Parathyroid adenoma (tissue), 2 donors: ENCODE measurements at regions not wholly inside any gene's neighbourhood (a gene's known extent, or its start where the extent isn't known, plus 50 kb on each side); places are given as distances from the start of the nearest gene placed in this dataset.

Experiments used
- H2AFZ ChIP-seq: fragments of 300-600 bp; sonication (generic); one replicate; pipeline ENCODE4 v1.7.0; 2017; ENCODE audit warnings: antibody characterized with exemption, mild to moderate bottlenecking
- H3K27ac ChIP-seq: fragments of 300-600 bp; sonication (generic); one replicate; pipeline ENCODE4 v1.7.0; 2017
- H3K27me3 ChIP-seq: fragments of 300-600 bp; sonication (generic); one replicate; pipeline ENCODE4 v1.7.0; 2017; ENCODE audit warnings: low read length; ENCODE audit not compliant: control insufficient read depth, insufficient read depth
- H3K36me3 ChIP-seq: fragments of 300-600 bp; sonication (generic); one replicate; pipeline ENCODE4 v1.7.0; 2017; ENCODE audit warnings: low read length; ENCODE audit not compliant: control insufficient read depth, insufficient read depth
- H3K4me1 ChIP-seq: fragments of 300-600 bp; sonication (generic); one replicate; pipeline ENCODE4 v1.7.0; 2017; ENCODE audit warnings: control low read depth
- H3K4me2 ChIP-seq: fragments of 300-600 bp; sonication (generic); one replicate; pipeline ENCODE4 v1.7.0; 2017; ENCODE audit warnings: low read length
- H3K4me3 ChIP-seq: fragments of 300-600 bp; sonication (generic); one replicate; pipeline ENCODE4 v1.7.0; 2017; ENCODE audit warnings: low read depth, low read length
- H3K79me2 ChIP-seq: fragments of 300-600 bp; sonication (generic); one replicate; pipeline ENCODE4 v1.7.0; 2017; ENCODE audit warnings: control low read depth
- H3K9ac ChIP-seq: fragments of 300-600 bp; sonication (generic); one replicate; pipeline ENCODE4 v1.7.0; 2017; ENCODE audit warnings: mild to moderate bottlenecking
- H3K9me3 ChIP-seq: fragments of 300-600 bp; sonication (generic); one replicate; pipeline ENCODE4 v1.7.0; 2017; ENCODE audit warnings: low read length; ENCODE audit not compliant: control insufficient read depth
- TF ChIP-seq, protein P1 (sequence below): fragments of 300-600 bp; sonication (generic); IDR thresholded peaks from one replicate; pipeline ENCODE4 v1.7.0; 2017; ENCODE audit warnings: antibody characterized with exemption, mild to moderate bottlenecking
- donor health status: primary hyperparathyroidism.

DNA sequence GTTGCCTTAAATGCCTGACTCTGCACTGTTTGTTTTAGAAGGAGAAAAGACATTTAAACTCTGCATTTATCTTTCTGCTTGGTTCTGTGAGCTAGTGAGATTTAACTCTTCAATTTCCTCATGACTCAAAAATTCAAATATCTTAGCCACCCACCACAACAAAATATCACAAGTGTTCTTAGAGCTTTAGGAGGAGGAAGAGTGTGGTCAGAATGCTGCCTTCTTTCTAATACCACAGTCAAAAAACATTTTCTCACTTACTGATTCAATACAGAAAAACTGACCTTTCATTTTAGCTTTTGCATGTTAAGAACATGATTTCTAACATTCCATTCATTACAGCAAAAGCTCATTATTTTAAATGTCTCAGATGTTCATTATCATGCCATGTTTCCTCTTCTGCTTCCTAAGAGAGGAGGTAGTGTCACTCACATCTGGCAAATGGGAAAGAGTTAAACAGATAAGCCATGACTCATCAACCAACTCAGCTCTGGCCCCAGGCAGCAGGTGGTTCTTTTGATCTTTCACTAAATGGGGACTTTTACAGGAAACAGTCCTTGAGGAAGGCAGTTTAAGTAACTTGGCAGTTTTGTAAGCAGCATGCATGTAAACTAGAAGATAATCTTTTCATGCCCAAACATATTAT, 56.4 kb upstream of the RNU6-8 start:
- no peaks in the 10 kb centered on the region for H3K79me2 ChIP-seq
- TF ChIP-seq, protein P1, sequence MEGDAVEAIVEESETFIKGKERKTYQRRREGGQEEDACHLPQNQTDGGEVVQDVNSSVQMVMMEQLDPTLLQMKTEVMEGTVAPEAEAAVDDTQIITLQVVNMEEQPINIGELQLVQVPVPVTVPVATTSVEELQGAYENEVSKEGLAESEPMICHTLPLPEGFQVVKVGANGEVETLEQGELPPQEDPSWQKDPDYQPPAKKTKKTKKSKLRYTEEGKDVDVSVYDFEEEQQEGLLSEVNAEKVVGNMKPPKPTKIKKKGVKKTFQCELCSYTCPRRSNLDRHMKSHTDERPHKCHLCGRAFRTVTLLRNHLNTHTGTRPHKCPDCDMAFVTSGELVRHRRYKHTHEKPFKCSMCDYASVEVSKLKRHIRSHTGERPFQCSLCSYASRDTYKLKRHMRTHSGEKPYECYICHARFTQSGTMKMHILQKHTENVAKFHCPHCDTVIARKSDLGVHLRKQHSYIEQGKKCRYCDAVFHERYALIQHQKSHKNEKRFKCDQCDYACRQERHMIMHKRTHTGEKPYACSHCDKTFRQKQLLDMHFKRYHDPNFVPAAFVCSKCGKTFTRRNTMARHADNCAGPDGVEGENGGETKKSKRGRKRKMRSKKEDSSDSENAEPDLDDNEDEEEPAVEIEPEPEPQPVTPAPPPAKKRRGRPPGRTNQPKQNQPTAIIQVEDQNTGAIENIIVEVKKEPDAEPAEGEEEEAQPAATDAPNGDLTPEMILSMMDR, result no peak
- no peak overlapping the region for H3K4me2 ChIP-seq
- no peak overlapping the region for H3K27ac ChIP-seq
- H3K4me3 ChIP-seq, result no peak overlapping the region
- no peaks in the 10 kb centered on the region for H3K36me3 ChIP-seq
- no peaks in the 10 kb centered on the region for H3K27me3 ChIP-seq
- no peak overlapping the region for H3K9ac ChIP-seq
- no peaks in the 10 kb centered on the region for H3K4me1 ChIP-seq
- no peaks in the 10 kb centered on the region for H3K9me3 ChIP-seq
- H2AFZ ChIP-seq, result no peak overlapping the region

DNA sequence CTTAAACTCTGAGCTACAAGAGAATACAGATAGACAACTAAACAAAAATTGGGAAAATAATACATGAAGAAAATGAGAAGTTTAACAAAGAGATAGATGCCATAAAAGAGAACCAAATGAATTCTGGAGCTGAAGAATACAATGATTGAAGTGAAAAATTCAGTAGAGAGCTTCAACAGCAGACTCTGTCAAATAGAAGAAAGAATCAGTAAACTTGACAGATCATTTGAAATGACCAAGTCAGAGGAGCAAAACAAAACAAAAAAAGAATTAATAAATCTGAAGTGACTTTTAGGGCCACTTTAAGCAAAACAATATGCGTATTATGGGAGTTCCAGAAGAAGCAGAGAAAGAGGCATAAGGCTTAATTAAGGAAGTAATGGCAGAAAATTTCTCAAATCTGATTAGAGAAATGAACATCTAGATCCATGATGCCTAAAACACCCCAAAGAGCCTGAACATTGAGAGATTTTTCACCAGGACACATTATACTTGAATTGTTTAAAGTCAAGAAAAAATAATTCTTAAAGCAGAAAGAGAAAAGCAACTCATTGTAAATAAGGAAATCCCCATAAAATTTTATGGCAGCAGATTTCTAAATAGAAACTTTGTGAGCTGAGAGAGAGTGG, 61.0 kb upstream of the RNU6-8 start:
- Histone ChIP-seq H3K4me3 (no peak overlapping the region), H3K9me3 (peaks cover 3% of the 10 kb centered on the region), H3K27ac (no peak overlapping the region), H3K4me2 (no peak overlapping the region), H3K36me3 (no peaks in the 10 kb centered on the region), H2AFZ (no peak overlapping the region), H3K27me3 (no peaks in the 10 kb centered on the region), H3K79me2 (no peaks in the 10 kb centered on the region), H3K9ac (no peak overlapping the region), H3K4me1 (no peaks in the 10 kb centered on the region)
- TF ChIP-seq, protein P1, result no peak

DNA sequence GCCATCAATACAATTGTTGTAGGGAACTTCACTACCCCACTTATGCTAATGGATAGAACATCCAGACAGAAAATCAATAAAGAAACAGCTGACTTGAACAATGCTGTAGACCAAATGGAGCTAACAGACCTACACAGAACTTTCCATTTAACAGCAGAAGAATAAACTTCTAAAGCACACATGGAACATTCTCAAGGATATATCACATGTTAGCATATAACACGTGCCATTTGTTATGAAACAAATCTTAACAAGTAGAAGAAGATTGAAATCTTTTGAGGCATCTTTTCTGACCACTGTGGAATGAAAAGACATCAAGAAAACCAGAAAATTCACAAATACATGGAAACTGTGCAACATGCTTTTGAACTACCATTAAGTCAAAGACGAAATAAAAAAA, 62.5 kb upstream of the RNU6-8 start:
- Histone ChIP-seq H3K36me3 (no peaks in the 10 kb centered on the region), H2AFZ (no peak overlapping the region), H3K4me1 (no peaks in the 10 kb centered on the region), H3K4me2 (no peak overlapping the region), H3K9me3 (peaks cover 3% of the 10 kb centered on the region), H3K27ac (no peak overlapping the region), H3K79me2 (no peaks in the 10 kb centered on the region), H3K4me3 (no peak overlapping the region), H3K9ac (no peak overlapping the region), H3K27me3 (no peaks in the 10 kb centered on the region)
- TF ChIP-seq, protein P1, result no peak

DNA sequence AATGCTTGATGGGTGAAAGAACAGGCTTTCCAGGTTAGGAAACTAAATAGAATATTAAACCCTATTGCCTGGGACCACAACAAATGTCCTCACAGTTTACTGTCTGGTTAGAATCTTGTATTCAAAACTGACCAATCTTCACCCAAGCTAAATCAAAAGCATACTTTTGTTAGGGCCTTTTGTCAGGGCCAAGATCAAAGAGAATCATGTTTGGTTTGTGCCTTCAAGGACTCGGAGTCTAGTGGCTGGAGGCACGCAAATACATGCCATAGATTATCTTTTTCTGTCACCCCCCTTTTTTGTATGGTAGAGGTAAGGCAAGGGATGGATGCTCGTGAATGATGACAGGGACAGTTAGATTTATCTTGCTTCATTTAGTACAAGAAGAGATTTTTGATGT, 51.1 kb upstream of the AKAP6 start:
- Histone ChIP-seq H3K4me2 (no peak overlapping the region), H3K36me3 (no peaks in the 10 kb centered on the region), H3K4me3 (no peak overlapping the region), H3K9me3 (no peaks in the 10 kb centered on the region), H3K4me1 (no peaks in the 10 kb centered on the region), H3K27me3 (no peaks in the 10 kb centered on the region), H2AFZ (no peak overlapping the region), H3K27ac (no peak overlapping the region), H3K79me2 (no peaks in the 10 kb centered on the region), H3K9ac (no peak overlapping the region)
- TF ChIP-seq, protein P1, result no peak
